Central memory CD8-positive, alpha-beta T cell (primary cell): ENCODE measurements at regions not wholly inside any gene's neighbourhood (a gene's known extent, or its start where the extent isn't known, plus 50 kb on each side); places are given as distances from the start of the nearest gene placed in this dataset.

Experiments used
- ATAC-seq: fragments of 150-1000 bp; cut with Tn5 transposase; replicated peaks from 2 replicates; pipeline ENCODE4 v1.10.0; 2022; ENCODE audit warnings: mild to moderate bottlenecking, moderate FRiP score, moderate number of reproducible peaks; ENCODE audit not compliant: poor library complexity, severe bottlenecking; ENCODE audit errors: extremely low read depth
- DNase-seq, 2 donors: peaks; one replicate each; pipeline ENCODE4 v3.0.0; 2021; ENCODE audit warnings: low spot score in 2 of 2
- H3K27ac Mint-ChIP-seq: one replicate; pipeline ENCODE4 v1.8.0; 2022; ENCODE audit warnings: low read depth, mild to moderate bottlenecking, moderate library complexity, mixed read lengths
- H3K27me3 Mint-ChIP-seq: one replicate; pipeline ENCODE4 v1.8.0; 2022; ENCODE audit warnings: mixed read lengths
- H3K36me3 Mint-ChIP-seq: one replicate; pipeline ENCODE4 v1.8.0; 2022; ENCODE audit warnings: mild to moderate bottlenecking, moderate library complexity, mixed read lengths; ENCODE audit not compliant: insufficient read depth
- H3K4me1 Mint-ChIP-seq: one replicate; pipeline ENCODE4 v1.8.0; 2022; ENCODE audit warnings: mixed read lengths
- H3K4me3 Mint-ChIP-seq: one replicate; pipeline ENCODE4 v1.8.0; 2022; ENCODE audit warnings: mild to moderate bottlenecking, moderate library complexity, mixed read lengths
- H3K9me3 Mint-ChIP-seq: one replicate; pipeline ENCODE4 v1.8.0; 2022; ENCODE audit warnings: mixed read lengths

GRCh38 chr6:149212892-149213801, 104.4 kb upstream of the TAB2 start:
- ATAC-seq (no peak), DNase-seq (no peak)

DNA sequence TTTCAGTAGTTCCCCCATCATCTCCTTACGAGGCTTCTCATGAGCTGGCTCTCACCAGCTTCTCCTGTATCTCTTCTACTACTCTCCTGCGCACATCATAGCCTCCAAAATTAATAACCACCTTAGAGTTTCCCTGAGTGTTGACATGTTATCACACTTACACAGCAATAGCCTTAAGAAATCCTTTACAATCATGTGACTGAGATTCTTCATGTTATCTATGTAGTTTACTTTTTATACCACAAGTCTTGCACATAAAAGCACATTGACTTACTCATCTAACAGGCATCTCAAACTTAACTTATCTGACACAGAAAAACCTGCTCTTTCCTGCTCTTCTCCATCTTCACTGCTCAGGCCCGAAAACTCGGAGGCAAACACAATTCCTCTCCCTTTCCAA, 103.7 kb upstream of the TAB2 start:
- Mint-ChIP-seq H3K4me3 (no peak overlapping the region), H3K4me1 (peaks cover 26% of the 10 kb centered on the region), H3K27ac (no peak overlapping the region), H3K36me3 (peaks cover 5% of the 10 kb centered on the region), H3K27me3 (no peaks in the 10 kb centered on the region), H3K9me3 (no peaks in the 10 kb centered on the region)
- DNase-seq = no peak
- ATAC-seq = no peak

More at GRCh38 chr6:149212892-149213801, 104.4 kb upstream of the TAB2 start:
- peaks cover 7% of the 10 kb centered on the region for H3K36me3 Mint-ChIP-seq
- no peaks in the 10 kb centered on the region for H3K9me3 Mint-ChIP-seq
- no peaks in the 10 kb centered on the region for H3K27me3 Mint-ChIP-seq
- H3K4me3 Mint-ChIP-seq = no peak overlapping the region
- peaks cover 20% of the 10 kb centered on the region for H3K4me1 Mint-ChIP-seq
- no peak overlapping the region for H3K27ac Mint-ChIP-seq

DNA sequence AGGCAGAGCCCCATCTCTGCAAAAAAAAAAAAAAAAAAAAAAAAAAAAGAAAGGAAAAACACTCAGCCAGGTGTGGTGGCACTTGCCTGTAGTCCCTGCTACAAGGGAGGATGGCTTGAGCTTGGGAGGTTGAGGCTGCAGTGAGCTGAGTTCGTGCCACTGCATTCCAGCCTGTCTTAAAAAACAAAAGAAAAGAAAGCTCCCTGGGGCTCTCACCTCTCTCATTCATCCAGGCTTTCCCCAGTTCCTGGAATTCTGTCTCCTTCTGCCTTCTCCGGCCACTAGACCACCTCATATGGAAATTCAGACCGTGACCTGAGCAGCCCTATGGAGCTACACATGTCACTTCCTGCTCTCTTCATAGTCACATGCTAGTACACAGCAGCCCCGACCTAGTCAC, 101.1 kb upstream of the TAB2 start:
- no peaks in the 10 kb centered on the region for H3K36me3 Mint-ChIP-seq

DNA sequence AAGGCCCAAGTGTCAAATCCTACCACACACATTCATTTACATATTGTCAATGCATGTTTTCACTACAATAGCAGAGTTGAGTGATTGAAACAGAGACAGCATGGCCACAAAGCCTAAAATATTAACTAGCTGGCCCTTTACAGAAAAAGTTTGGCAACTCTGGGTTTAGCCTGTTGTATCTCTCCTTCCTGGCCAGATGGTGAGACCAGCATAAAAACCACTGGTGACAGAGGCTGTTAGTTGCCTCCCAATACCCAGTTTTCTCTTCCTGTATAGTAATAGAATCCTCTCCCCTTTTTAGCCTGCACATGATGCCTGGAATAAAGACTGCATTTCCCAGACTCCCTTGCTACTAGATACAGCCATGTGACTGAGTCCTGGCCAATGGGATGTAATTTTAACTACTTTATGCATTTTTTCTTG, 100.0 kb upstream of the TAB2 start:
- Mint-ChIP-seq H3K4me1 (peaks cover 6% of the 10 kb centered on the region), H3K27ac (no peak overlapping the region), H3K36me3 (no peaks in the 10 kb centered on the region), H3K4me3 (no peak overlapping the region), H3K9me3 (no peaks in the 10 kb centered on the region), H3K27me3 (no peaks in the 10 kb centered on the region)
- no peak for ATAC-seq
- DNase-seq = no peak

More for the DNA sequence above, 101.1 kb upstream of the TAB2 start:
- DNase-seq (no peak), ATAC-seq (no peak)
- Mint-ChIP-seq H3K27me3 (no peaks in the 10 kb centered on the region), H3K9me3 (no peaks in the 10 kb centered on the region), H3K4me3 (no peak overlapping the region), H3K4me1 (peaks cover 13% of the 10 kb centered on the region), H3K27ac (no peak overlapping the region)

DNA sequence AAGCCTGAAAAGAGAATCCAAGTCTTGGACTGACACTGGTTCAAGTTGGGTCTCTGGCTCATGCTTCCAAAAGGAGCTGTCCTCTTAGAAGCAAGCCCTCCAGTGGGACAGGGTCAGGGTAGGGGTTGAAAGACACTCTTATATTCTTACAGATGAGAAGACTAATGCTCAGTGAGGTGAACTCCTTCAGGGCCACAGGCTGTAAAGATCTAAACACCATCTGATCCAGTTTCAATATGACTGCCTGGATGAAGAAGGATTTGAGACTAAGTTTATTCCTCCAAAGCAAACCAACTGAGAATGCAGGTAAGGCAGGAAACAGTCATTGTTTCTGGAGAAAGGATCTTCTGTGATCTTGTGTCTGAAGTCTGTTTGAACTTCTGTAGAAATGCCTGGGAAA, 99.0 kb upstream of the TAB2 start:
- no peaks in the 10 kb centered on the region for H3K27me3 Mint-ChIP-seq
- no peaks in the 10 kb centered on the region for H3K36me3 Mint-ChIP-seq
- no peaks in the 10 kb centered on the region for H3K9me3 Mint-ChIP-seq
- no peak for DNase-seq
- no peak overlapping the region for H3K27ac Mint-ChIP-seq
- H3K4me1 Mint-ChIP-seq = peaks cover 6% of the 10 kb centered on the region
- H3K4me3 Mint-ChIP-seq = no peak overlapping the region
- ATAC-seq = no peak

DNA sequence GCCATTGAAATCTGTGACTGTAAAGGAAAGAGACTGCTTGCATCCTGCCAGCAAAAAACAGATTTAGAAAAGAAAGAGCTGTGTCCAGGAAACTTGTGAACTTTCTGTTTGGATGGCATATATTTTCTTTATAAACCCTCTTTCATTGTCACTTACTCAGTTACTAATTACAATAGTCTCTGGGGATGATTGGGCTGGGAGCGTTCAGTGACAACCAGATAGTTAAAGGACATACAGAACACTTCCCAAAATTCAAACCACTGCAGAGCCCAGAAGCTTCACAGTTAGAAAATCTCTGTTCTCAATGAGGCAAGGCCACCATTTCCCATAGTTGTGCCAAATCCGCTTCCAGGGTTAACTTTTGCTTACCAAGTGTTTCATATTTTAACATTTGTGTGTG, 98.6 kb upstream of the TAB2 start:
- H3K9me3 Mint-ChIP-seq = no peaks in the 10 kb centered on the region
- no peaks in the 10 kb centered on the region for H3K27me3 Mint-ChIP-seq
- no peak for ATAC-seq
- no peak overlapping the region for H3K27ac Mint-ChIP-seq
- H3K4me3 Mint-ChIP-seq = no peak overlapping the region
- H3K4me1 Mint-ChIP-seq = peaks cover 6% of the 10 kb centered on the region
- DNase-seq = no peak
- H3K36me3 Mint-ChIP-seq = no peaks in the 10 kb centered on the region

DNA sequence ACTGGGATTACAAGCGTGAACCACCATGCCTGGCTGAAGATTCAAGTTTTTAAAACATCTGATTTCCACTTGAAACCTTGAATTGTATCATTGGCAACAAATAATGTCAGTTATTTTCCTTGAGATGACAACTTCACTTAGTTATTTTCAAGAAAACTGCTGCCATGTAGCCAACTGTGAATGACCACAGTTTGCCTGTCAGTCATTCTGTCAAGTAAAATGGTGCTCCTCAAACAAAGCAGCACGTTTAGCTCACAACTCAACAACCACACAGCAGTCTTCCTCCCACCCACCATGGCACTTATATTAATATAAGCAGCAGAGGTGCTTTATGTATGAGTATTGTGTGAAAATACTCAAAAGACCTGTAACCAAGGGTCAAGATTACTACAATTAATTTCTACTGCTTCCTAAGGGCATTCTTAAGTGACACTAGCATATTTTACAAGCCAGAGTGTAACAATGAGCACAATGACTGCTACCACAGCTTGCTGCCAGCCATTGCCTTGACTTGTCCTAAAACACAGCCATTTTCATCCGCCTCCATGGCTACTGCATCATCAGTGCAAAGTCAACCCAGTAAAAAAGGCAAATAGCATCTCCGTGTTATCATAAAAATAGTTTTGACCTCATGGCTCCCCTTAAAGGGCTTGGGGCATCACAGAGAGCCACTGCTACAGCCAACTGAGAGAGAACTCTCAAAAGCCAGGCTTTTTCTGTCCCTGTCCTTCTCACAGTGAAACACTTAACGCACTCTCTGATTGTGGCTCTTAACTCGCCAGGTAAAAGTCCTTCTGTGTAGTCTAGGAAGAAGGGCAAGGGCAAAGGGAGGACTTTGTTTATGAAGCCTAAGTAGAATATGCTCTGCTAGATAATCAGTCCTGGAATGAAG, 96.4 kb upstream of the TAB2 start:
- Mint-ChIP-seq H3K27me3 (no peaks in the 10 kb centered on the region), H3K36me3 (no peaks in the 10 kb centered on the region), H3K27ac (no peak overlapping the region), H3K4me1 (peaks cover 6% of the 10 kb centered on the region), H3K9me3 (no peaks in the 10 kb centered on the region), H3K4me3 (no peak overlapping the region)
- no peak for ATAC-seq
- no peak for DNase-seq

- peaks cover 6% of the 10 kb centered on the region for H3K4me1 Mint-ChIP-seq
- no peaks in the 10 kb centered on the region for H3K27me3 Mint-ChIP-seq
- H3K4me3 Mint-ChIP-seq = no peak overlapping the region
- ATAC-seq = no peak
- no peak overlapping the region for H3K27ac Mint-ChIP-seq
- H3K9me3 Mint-ChIP-seq = no peaks in the 10 kb centered on the region
- H3K36me3 Mint-ChIP-seq = no peaks in the 10 kb centered on the region
- DNase-seq = no peak
Observed at GRCh38 chr6:149221774-149222070, 95.8 kb upstream of the TAB2 start.

GRCh38 chr6:149223120-149223903, 94.2 kb upstream of the TAB2 start:
- DNase-seq = no peak
- Mint-ChIP-seq H3K27me3 (no peaks in the 10 kb centered on the region), H3K9me3 (no peaks in the 10 kb centered on the region), H3K4me1 (peaks cover 4% of the 10 kb centered on the region), H3K27ac (no peak overlapping the region), H3K4me3 (no peak overlapping the region), H3K36me3 (no peaks in the 10 kb centered on the region)
- ATAC-seq = no peak

DNA sequence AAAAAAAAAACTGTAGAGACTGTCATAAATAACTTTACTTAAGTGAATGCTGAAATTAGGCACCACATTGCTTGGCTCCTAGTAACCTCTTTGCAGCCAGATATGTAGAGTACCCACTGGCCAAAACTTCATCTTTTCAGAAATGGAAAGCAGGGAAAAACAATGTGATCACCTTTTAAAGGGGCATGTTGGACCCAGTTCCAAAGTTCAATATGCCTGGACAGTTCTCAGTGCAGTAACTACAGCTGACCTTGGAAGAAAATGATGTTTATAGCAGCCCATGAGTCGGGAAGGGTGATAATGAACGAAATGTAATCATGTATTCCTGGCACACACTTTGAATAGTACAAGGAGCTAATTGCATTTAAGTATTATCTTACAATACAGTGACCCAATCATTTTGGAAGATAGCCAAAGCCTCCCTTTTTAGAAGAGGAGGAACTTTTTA, 93.6 kb upstream of the TAB2 start:
- H3K9me3 Mint-ChIP-seq = no peaks in the 10 kb centered on the region
- H3K27me3 Mint-ChIP-seq = no peaks in the 10 kb centered on the region
- H3K4me1 Mint-ChIP-seq = no peaks in the 10 kb centered on the region
- no peak for DNase-seq
- H3K4me3 Mint-ChIP-seq = no peak overlapping the region
- H3K27ac Mint-ChIP-seq = no peak overlapping the region
- no peak for ATAC-seq
- no peaks in the 10 kb centered on the region for H3K36me3 Mint-ChIP-seq

DNA sequence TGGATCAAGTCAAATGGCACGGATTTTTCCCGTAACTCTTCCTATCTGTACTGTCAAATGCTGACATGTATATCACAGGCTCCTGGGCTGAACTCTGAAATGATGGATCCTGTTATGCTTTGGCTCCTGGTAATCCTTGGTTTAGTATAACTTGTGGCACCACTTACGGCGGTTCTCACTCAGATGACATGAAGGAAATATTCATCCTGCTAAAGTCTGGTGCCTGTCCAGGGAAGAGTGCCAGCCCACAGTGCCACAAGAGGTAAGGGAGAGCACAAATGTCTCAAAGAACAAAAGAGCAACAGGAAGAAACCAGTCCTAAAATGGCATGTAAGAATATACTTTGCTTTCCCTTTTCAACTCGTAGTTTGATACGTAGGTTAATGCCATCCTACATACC, 93.1 kb upstream of the TAB2 start:
- H3K27ac Mint-ChIP-seq = no peak overlapping the region
- ATAC-seq (no peak), DNase-seq (no peak)
- H3K27me3 Mint-ChIP-seq = no peaks in the 10 kb centered on the region
- no peaks in the 10 kb centered on the region for H3K9me3 Mint-ChIP-seq
- H3K4me3 Mint-ChIP-seq = no peak overlapping the region
- no peaks in the 10 kb centered on the region for H3K36me3 Mint-ChIP-seq
- H3K4me1 Mint-ChIP-seq = no peaks in the 10 kb centered on the region

DNA sequence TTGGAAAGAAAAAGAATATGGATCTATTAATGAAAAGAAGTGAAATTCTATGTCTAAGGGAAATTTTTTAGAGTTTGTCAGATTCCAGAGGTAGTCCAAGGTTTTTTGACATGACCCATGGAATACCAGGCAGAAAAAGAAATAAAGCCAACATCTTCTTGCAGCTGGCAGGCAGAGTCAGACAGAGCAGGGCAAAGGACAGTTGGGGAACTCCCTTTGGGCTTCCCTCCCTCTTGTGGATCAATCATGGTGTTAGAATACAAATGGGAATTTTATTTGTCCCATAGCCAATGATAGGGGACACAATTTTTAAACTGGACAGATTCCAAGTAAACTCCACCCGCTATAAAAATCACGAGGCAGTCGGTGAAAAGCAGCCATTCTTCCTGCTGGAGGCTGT, 92.1 kb upstream of the TAB2 start:
- no peaks in the 10 kb centered on the region for H3K4me1 Mint-ChIP-seq
- H3K4me3 Mint-ChIP-seq = no peak overlapping the region
- no peak overlapping the region for H3K27ac Mint-ChIP-seq
- ATAC-seq (no peak), DNase-seq (no peak)
- no peaks in the 10 kb centered on the region for H3K27me3 Mint-ChIP-seq
- H3K36me3 Mint-ChIP-seq = no peaks in the 10 kb centered on the region
- H3K9me3 Mint-ChIP-seq = no peaks in the 10 kb centered on the region
